Stimulated activated CD4-positive, alpha-beta T cell treated with anti-CD3 and anti-CD28 coated beads, Interleukin-4, amount 100 ng/mL, for 1 hour (primary cell): ENCODE measurements at regions not wholly inside any gene's neighbourhood (a gene's known extent, or its start where the extent isn't known, plus 50 kb on each side); places are given as distances from the start of the nearest gene placed in this dataset.

Source experiments
- DNase-seq: peaks from one replicate; pipeline ENCODE4 v3.0.0-alpha.2; 2020

DNA sequence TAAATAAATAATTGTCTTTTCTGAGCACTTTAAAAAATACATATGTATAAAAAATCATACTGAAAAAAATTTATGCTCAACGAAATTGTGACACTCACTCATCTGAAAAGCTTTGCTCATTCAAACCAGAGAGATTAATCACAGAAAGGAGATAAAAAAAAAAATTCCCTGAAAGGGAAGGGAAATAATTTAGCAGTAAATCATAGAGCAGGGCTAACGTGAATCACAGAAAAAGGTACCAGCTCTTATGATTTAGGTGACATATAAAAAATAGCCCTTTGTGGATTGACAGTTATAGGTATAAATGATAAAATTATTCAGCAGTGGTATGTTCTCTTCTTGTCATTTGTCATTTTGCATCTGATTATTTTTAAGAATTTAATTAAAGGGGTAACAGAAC lies 552.7 kb upstream of the TENM3 start:
- DNase-seq, result no peak

DNA sequence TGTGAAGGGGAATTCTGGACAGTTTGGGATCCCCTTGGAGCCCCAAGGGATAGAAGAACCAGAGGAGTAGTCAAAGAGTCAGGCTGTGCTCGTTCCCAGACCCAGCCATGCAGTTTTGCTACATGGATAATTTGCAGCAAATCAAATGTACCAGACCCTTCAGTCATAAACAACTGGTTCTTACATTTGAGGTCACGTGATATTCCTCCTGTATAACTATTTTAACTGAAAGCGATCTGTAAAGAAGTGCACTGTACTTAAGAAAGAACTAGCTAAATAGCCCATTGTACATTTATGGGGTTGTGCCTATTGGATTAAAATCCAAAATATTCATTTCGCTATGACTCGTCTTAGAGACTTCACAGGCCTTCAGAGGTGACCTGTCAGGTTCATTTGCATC lies 550.2 kb upstream of the TENM3 start:
- no peak for DNase-seq

- no peak for DNase-seq
Observed at GRCh38 chr4:181693517-181693916, 549.7 kb upstream of the TENM3 start.

DNA sequence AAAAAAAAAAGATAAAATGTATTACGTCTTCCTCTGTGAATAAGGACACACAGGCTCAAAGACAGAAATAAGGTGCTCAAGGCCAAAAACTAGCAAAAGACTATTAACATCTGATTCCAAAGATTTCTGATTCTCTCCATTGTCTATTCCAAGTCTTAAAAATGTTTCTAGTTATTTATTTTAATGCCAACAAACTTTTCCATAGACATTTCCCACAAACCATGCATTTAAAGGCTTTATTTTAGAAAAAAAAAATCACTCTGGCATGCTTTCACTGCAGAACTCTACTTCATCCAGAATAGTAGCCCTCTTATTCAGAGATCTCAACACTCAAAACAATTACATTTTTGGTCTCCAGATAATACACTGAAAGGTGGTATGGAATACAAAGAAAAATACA lies 545.0 kb upstream of the TENM3 start:
- DNase-seq, result no peak

DNA sequence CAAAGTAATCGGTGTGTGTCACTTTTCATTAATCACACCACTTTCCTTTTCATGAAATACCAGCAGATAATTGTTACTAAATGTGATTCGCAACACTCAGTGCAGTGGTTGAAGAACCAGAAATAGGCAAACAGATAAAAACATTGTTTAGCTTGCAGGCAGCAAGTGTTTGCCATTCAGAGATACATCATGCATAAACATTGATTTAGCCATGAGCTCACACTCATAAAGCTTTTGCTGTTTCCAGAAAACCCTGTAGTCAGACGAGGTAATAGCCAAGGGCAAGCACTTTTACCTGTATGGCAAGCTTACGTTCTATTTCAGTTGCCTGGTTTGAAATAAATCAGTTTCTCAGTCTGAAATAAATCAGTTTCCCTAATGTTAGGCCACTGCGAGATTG lies 542.0 kb upstream of the TENM3 start:
- DNase-seq, result no peak

DNA sequence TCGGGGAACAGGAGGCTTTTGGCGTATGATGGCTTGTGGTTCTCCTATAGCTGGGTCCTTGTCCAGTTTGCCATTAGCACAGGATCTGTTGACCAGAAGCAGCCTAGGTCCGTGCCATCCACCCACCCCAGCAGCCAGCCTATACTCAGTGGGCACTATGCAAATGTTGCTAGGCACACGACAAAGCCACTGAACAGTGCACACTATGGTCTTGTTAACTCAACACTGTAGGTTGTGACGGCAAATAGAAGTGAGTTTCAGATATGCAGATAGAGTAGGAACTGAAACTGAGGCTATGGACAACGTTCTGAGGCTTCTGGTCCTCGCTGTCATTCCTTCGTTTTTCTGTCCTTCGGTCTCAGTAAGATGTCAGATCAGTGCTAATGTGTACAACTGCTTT lies 541.3 kb upstream of the TENM3 start:
- no peak for DNase-seq

- no peak for DNase-seq
Observed at GRCh38 chr4:181702864-181703495, 540.2 kb upstream of the TENM3 start.

- no peak for DNase-seq
Observed at GRCh38 chr4:181710143-181710542, 533.1 kb upstream of the TENM3 start.

GRCh38 chr4:181711387-181711786 lies 531.8 kb upstream of the TENM3 start:
- DNase-seq, result no peak

DNA sequence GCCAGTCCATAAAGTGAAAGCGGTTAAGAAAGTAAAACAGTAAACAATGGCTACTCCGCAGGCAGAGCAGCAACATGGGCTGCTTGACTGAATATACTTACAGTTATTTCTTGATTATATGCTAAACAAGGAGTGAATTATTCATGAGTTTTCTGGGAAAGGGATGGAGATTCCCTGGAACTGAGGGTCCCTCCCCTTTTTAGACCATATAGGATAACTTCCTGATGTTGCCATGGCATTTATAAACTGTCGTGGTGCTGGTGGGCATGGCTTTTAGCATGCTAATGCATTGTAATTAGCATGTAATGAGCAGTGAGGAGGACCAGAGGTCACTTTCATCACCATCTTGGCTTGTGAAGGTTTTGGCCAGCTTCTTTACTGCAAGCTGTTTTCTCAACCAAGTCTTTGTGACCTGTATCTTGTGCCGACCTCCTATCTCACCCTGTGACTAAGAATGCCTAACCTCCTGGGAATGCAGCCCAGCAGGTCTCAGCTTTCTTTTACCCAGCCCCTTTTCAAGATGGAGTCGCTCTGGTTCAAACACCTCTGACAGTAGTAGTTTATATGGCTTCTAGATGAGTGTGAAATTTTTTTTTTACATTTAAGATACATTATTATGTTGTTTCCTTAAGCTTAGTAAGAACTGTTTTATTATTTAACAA lies 514.8 kb upstream of the TENM3 start:
- DNase-seq, result no peak

DNA sequence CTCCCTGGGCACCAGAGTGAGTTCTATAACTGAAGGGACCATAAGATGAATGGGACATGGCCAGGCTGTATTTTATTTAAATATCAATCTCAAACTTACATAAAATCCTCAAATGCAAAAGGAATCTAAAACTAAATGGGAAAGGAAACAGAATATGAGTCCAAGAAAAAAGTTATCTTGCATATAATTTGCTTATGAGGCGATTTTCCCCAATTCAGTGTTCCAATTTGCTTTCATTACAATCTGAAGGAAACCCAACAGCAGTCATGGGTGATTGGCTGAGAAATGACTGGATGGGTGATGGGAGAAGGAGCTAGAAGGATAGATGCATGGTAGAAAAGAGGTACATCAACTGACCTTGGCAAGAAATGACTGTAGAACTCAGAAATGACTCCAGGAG lies 511.3 kb upstream of the TENM3 start:
- DNase-seq, result no peak

DNA sequence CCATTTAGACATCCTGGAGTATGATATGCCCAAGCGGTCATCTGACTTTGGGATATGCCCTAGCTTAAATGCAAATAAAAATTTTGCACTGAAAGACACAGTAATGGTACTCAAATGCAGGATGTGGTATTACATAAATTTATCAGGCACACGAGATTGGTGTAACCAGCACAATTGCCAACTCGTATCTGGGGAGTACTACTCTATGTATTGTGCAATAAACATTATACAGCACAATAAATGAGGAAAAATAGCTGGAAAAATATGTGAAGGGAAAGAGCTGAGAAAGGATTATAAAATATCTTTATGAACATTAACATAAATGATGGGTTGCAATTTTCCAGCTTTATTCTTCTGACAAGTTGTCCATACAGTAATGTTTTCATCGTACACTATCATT lies 505.5 kb upstream of the TENM3 start:
- DNase-seq, result no peak

DNA sequence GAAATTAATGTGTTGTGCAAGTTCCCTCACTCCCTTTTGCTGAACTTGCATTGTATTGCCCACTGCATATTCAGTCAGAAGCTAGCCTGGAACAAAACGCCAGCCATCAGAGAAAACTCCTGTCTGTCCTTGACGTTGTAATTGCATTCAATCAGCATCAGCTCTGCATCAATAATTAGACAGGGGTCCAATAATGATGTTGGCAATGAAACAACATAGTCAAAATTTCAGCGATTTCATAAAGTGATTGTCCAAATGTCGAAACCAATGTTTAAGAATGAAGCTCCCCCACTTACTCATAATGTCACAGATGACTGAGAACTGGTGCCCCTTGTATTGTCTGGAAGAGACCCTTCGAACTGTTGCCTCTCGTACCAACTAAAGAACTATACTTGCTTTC lies 504.2 kb upstream of the TENM3 start:
- DNase-seq, result no peak

DNA sequence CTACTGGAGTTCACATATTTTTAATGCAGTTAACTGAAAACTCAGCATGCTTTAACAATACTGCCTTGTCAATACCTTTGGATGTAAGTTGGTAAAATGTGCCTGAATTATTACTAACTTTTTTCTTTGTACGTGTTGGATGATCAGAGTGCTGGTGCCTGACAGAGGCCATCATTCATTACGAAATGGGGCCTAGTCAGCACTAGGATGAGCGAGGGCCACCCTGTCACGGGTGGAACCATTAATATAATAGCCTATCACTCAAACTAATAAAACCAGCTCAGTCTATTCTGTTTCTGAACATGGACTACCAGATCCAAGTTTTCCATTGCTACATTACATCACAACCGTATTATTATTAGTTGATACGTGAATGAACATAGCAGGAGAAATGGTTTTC lies 501.7 kb upstream of the TENM3 start:
- no peak for DNase-seq

DNA sequence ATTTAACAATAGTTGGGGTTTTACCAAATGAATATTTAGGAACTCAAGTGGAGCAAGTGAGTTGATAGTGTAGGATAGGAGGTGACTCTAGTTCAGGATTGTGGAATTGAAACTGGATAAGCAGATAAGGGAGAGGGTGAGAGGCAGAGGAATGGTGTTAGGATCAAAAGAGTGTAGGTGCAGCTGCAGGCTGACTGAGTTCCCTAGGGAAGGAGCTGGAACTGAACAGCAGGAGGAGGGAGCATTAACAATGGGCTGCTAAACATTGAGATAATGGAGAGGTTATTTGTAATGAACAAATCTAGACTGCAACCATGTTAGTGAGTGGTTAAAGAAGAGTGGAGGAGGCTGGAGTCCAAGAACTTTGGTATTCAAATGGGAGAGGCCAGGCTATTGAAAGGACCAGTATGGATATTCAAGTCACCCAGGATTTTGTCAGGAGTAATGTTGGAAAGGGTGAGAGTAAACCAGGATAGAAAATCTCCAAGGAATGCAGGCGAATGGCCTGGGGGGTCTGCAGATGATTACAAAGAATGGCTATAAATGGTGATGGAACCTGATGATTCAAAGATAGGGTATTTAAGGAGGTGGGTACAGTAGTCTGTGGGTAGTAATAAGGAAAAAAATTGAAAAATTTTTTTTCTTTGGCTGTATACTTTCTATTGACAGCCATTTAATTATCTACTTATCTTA lies 497.1 kb upstream of the TENM3 start:
- DNase-seq, result no peak

DNA sequence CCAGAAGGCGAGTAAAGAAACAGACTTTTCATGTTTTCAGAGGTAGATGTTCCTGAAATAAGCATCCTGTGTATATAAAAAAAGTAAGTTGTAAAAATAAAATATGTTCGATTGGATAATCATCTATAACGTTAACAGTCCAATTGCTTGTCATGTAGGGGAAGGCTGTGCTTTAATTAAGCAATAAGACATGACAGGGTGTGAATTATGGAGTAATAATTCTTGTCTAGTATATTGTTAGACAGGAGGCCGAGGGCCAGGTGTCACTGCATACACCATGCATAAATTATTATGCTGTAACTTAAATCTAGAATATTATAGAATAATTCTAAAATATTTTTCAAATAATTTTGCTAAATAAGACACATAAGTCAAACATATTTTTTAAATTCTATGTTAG lies 494.6 kb upstream of the TENM3 start:
- DNase-seq, result no peak

DNA sequence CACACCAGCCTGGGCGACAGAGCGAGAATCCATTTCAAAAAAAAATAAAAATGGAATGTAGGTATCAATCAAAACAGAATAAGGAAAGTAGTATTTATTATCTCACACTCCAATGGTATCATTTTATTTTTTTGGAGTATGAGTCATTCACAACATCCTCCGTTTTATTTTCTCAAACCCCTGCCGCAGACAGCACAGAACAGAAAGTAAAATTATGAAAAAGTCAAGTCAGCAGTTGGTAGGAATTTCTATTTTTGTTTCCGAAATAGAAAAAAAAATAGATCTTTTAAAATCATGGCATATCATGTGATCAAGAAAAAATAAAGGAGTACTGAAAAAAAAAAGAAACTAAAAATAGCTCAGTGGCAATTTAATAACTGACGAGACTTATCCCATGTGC lies 490.7 kb upstream of the TENM3 start:
- no peak for DNase-seq

- no peak for DNase-seq
Observed at GRCh38 chr4:181753207-181753606, 490.0 kb upstream of the TENM3 start.

GRCh38 chr4:181755846-181756245 lies 487.4 kb upstream of the TENM3 start:
- no peak for DNase-seq

DNA sequence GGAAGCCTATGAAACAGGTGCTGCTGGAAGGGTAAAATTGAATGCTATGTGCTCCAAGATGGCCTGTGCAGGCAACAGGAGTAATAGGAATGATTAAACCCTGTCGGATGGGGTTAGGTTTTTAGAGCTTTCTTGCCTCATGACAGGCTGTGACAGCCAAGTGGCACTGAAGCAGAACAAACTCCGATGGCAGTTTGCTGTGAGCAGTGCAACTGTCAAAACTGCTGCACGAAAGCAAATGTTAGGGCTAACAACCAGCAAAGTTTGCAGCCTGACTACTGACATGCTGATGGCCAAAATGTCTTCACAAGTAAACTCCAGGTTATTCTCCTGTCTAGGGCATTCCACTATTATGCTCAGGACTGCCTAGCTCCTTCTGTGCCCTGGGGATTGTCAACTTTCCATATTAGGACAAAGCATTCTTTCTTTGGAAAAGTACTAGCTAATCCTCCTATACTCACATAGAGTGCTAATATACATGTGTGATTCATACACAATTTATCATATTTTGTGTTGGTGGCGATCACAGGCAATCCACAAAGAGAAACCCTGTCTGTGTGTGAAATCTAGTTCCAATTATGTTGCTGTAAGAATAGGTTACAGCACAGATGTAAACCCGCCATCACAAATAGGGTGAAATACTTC lies 486.6 kb upstream of the TENM3 start:
- no peak for DNase-seq

DNA sequence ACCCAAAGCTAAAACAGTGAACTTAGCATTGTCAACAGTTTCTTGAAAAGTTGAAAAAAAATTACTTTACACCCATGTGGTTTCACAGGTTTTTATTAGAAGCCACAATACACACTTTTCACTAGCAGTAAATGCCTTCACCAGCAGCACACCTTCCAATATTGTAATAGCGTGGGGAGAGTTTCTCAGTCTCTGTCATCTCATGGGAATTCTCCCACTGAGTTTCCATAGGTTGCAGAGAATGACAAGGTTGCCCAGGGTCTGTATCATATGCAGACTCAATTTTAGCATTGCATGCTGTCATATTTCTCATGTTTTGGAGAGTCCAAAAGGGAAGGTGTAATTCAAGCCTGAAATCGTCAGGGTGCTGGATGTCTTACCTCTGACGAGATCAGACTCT lies 486.1 kb upstream of the TENM3 start:
- DNase-seq, result no peak

GRCh38 chr4:181757910-181758660 lies 485.1 kb upstream of the TENM3 start:
- no peak for DNase-seq

DNA sequence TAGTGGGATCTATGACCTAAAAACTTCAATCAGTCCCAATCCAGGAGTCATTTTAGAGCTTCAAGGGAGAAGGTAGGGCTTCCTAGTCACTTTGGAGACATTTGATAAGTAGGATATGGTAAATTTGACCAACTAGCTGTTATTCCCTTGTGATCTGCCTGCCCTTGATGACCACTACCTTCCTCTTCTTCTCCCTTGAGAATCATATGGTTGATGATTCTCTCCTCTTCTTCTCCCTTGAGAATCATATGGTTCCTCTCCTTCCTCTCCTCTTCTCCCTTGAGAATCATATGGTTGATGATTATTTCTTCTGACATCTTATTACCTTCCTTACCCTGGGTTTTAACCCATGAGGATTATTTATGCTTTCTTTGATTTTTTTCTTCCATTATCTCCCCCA lies 482.6 kb upstream of the TENM3 start:
- DNase-seq, result no peak
